GM19324 (cell line): ENCODE measurements at regions not wholly inside any gene's neighbourhood (a gene's known extent, or its start where the extent isn't known, plus 50 kb on each side); places are given as distances from the start of the nearest gene placed in this dataset.

Experiments
- ATAC-seq: cut with Tn5 transposase; IDR thresholded peaks from one replicate; pipeline ENCODE4 v1.9.1; 2021; ENCODE audit warnings: mild to moderate bottlenecking, moderate library complexity; ENCODE audit not compliant: unreplicated experiment, low FRiP score

DNA sequence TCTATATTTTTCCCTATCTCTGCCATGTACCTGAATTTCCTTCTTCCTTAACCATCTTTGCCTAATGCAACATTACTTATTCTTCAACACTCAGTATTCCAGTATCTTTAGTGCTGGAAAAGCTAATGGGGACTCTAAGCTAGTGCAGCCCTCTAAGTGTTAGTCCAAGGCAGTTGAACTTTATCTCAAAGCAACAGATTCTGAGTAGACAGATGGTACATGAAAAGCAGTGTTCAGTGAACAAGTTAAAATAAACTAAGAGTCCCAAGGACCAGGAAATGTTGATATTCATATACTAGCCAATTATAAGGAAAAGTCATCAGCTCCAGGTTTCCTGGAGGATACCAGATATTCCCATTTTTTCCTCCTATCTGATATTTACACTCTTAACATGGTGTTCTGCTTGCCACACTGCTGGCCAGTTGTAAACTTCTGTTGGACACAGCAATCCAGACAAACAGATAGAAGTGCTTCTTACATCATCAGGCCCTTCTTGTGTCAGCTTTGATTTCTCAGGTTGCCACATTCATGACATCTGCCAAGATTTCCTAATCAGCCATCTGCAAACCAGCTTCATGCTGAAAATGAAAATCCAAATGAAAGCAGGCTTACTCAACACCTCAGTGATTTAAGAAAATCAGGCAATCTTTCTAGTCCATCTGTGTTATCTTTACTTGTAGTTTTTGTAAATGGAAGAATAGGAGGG, 255.9 kb upstream of the POU2AF2 start:
- ATAC-seq = no peak

DNA sequence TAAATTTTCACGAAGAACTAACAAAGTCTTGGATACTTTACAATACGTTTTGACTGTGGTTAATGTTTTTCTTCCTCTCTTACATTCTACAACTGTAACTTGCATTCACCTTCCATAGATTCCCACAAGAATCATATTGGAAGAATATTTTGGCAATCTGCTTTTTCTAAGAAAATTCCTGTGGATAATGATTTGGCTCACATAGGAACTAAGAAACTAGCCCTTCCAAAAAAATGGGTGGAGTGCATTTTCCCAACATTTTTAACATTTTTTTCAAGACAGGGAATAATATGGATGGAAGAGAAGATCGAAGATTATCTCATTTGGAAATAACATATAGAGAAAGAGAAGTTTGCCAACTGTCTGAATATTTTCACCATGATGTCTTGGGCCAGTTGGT, 256.9 kb upstream of the POU2AF2 start:
- ATAC-seq = no peak

DNA sequence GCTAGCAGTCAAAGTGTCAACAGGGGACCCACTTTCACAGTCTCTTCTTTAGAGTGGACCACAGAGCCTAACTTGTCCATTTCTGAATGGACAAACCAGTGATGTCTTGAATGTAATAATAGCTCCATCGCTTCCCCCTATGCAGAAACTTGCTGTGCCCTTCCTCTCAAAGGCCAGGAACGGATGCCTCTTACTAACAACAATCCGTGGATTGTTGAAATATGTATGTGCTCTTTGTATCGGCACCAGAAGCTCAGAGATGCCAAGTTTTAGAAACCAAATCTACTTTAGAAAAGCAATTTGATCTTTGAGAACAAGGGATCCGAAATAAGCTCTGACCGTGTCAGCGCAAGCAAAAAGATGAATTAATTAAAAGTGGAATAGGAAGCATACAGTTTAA, 259.5 kb upstream of the POU2AF2 start:
- ATAC-seq = no peak

DNA sequence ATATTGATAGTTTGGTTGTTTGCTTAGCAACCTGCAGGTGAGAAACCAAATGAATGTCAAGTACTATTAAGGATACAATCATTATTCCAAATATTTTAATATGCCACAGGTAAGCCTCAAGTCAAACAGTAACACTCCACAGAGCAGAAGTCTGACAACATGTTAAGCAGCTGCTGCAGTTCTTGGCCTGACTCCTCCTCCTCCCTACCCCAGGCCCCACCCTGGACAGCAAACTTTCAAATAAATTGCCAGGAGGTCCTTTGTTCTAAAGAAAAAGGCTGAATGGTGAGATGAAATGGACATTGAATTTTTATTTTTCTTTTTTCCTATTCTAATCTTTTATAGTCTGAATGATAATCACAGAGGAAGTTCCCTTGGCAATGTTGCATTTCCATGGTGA, 260.0 kb upstream of the POU2AF2 start:
- ATAC-seq = no peak

DNA sequence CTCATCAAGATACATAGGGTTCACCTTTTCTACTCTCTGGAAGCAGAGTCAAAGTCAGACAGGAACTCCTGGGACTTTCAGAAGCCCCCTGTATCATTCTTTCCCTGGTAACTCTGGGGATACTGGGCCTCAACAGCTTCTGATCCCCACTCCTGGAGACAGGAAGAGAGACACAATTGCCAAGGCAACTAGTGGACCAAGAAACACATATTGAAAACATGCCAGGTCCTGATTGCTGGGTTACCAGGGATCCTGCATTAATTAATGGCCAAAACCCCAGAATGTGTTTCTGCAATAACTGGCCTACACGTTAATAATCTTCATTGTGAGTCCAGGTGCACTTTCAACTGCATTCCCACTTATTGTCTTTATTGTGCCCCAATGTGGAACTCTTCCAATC, 260.8 kb upstream of the POU2AF2 start:
- ATAC-seq = no peak

DNA sequence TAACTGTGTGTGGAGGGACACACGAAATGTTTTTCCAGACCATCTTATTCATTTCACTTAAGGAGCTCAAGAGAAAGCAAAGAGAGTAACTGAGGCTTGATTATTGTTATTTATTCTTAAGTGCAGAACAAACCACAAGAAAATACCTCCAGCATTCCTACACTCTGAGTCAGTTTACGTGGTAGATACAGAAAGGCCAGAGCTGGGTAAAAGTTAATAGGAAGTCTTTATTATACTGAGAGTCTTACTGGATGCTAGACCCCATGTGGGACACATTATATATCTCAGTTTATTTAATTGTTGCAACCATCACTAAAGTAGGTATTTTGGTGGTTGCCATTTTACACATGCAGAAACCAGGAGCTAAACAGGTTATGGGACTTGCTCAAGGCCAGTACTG, 261.4 kb upstream of the POU2AF2 start:
- ATAC-seq = no peak

DNA sequence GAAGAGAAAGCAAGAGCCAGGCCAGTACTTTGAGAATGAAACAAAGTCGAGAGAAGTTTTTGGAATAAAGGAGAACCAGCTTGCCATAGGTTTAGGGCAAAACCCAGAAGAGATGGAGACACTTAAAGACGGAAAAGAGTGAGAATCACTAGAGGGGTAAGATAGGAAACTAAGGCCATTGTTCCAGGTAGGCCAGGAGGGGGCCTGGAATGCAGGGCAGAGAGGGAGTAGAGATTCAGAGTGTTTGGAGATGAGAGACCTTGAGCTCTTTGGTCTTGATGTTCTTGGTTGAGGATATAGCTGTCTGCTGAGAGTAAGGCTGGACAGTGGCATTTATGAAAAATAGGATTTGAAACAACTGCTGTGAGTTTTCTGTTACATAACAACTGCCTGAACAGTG, 263.3 kb upstream of the POU2AF2 start:
- ATAC-seq = no peak

DNA sequence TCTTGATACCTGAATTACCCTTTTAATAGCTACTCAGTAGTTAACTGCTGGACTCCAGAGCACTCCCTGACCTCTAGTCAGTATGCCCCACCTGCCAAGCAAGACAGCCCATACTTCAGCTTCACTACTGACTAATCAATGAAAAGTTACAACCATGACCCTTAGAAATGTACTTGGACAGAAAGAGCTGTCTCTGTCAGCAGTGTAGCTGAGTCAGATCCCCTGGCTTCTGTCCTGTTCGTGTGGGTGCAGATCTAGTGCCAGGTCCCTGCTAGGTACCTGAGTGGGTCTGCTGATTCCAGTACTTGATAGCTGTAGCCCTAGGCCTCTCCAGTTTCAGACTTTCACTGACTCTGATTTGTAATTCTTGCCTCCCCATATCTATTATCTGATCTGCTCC, 265.8 kb upstream of the POU2AF2 start:
- no peak for ATAC-seq

DNA sequence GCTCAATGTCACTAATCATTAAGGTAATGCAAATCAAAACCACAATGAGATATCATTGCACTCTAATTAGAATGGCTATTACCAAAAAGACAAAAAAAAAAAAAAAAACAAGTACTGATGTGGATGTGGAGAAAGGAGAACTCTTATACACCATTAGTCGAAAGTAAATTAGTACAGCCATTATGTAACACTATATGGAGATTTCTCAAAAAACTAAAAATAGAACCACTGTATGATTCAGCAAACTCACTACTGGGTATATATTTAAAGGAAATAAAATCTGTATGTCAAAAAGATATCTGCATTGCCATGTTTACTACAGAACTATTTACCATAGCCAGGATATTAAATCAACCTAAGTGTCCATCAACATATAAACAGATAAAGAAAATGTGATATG, 265.4 kb upstream of the ARHGAP20 start:
- no peak for ATAC-seq

DNA sequence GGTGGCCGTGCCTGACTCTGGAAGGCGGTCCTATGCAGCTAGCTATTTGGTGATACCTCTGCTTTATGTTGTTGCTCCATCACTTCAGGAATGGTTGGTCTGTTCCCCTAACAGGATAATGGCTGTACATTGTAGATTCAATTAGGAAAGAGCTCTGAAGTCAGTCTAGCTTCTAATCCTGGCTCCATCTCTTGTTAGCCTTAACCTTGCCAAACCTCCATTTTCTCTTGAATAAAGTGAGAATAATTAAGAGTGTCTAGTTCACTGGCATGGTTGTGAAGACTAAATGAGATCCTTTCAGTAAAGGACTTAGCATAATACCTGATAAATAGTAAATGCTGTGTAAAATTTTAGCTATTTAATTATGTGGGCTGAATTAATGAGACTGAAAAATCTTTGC, 262.5 kb upstream of the ARHGAP20 start:
- no peak for ATAC-seq

DNA sequence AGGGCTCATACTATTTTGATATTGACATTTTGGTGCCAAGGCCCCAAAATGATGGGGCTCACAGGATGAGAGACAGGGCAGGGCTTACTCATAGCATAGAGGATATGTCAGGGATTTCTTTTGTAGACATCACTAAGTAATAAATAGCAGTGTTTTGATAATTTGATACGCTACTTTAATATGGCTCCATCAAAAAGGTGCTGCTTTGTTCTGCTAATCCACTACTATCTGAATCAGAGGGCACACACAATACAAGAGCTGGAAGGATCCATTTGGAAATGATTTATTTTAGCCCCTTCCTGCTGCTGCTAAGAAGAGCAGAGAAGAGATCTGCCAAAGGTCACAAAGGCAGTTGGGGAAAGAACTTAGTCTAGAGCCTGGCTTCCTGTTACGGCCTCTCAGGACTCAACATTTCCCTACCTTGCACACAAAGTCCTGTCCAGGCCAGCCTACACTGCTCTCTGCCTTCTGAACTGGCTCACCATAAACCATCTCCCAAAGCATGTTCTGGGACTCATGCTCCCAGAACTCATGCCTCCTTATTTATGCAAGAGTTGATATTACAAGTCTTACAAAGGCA, 261.3 kb upstream of the ARHGAP20 start:
- no peak for ATAC-seq

DNA sequence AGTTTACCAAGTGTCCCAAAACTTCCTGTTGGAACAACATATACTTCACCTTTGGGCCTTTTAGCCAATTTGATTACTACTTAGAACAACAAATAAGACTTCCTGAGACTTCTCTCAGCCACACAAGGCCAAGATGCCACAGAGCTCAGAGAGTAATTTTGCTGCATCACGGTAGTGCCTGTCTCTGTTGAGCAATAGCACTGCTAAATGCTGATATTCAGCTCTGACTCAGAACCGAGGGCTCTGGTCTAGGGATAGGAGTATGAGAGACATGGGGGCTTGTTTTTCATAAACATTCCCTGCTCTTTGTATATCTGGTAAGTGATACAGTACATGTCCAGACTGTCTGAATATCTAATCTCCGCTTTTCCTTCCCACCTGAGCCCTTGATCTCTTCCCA, 260.4 kb upstream of the ARHGAP20 start:
- ATAC-seq = no peak

DNA sequence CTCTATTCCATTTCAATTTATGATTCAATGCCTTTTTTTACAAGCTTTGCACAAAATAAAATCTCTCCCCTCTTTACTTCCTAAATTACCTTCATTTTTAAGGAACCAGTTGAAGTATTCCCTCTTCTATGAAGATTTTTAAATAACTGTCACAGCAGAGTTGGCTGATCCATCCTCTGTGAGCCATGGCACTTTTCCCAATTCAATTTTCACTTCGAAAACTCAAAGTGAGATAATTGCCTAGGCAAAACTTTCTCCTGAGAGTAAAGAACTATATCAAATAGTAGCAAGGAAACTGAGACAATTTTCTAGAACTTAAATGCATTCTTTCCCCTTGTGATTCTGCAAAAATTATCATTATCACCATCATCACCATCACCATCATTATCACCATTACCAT, 259.9 kb upstream of the ARHGAP20 start:
- ATAC-seq = no peak

DNA sequence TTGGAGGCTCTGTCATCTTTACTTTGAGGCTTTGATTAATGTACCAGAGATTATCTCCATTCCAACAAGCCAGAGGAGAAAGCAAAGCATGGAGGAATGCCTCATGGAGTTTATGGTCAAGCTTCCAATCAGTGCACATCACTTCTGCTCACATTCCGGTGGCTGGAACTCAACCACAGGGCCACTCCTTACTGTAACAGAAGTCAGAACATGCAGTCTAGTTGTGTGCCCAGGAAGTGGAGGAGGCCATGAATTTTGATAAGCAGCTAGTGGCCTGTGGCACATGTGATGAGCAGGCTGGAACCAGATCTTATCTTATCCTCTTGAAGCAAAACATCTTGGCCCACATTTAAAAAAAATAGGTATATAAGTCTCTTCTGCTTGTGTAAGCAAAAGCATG, 258.9 kb upstream of the ARHGAP20 start:
- no peak for ATAC-seq

DNA sequence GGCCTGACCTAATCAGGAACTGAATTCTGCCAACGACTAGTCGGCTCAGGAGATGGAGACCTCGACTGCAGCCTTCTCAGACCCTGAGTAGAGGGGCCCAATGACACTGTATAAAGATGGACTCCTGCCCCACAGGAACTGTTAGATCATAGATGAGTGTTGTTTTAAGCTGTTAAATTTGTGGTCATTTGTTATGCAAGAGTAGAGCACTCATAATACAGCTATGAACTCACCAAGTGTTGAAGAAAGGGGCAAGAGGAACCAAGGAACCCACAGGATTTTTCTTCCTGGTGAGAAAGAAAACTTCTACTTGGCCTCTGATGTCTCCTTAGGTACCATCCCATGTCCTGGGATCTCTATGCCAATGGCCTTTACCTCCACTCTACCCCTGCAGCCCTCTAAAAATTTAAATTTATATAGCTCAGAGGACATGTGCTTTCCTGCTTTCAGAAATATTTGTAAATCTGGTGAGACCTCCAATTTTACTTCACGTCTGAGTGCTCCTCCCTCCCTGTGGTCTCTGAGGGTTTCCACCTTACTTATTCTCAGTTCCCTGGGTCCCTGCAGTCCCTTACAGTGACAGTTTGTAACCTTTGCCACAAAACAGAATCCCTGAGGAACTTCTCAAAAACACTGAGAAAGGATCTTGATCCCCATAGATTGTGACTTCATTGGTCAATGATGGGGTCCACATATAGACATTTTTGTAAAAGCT, 256.3 kb upstream of the ARHGAP20 start:
- no peak for ATAC-seq

DNA sequence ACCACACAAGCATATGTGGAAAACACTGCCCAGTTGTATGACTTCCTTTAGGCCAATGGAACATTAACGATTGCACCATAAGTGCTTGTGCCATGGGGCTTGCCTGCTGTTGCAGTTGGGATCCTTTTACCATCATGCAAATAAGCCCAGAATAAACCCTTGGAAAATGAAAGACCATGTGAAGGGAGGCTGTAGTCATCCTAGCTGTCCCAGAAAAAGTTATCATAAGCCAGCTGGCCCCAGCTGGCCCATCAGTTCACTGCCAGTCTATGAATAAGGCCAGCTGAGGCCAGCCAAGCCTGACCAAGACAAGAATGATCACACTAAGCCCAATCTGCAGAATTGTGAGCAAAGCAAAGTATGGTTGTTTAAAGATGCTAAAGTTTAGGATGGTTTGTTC, 253.9 kb upstream of the ARHGAP20 start:
- no peak for ATAC-seq

DNA sequence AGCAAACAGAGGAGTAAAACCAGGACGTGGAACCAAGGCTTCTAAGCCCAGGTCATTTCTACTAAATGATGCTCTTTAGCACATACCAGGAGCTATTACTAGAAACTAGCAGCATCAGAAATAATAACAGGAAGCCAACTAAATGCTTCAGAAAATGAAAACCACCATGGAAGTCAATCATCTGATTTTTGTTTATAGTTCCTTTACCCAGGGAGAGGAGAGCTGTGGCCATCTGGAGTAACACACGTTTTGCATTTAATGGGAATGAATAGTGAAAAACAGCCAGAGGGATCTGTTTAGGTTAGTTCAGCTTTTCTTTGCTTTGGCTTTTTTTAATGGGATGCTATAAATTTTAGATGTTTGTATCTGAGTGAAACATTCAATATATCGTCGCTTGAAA, 250.7 kb upstream of the ARHGAP20 start:
- no peak for ATAC-seq

DNA sequence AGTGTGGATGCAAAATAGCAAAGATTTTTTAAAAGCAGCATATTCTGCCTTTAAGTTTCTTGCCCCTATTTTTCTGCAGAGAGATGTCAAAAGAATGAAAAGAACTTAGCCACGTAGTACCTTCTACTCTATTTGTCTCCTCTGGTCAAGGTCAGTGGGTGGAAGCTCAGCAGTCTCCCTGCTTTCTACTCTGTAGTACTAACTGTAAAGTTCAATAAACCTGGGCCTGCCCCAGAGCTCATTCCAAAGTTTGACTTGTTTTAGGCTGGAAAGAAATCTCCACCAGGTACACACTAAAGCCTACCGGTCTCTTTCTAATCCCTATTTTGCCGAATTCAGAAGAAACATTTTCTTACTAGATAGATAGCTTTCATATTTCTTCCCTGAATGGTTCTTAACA, 247.9 kb upstream of the ARHGAP20 start:
- no peak for ATAC-seq

DNA sequence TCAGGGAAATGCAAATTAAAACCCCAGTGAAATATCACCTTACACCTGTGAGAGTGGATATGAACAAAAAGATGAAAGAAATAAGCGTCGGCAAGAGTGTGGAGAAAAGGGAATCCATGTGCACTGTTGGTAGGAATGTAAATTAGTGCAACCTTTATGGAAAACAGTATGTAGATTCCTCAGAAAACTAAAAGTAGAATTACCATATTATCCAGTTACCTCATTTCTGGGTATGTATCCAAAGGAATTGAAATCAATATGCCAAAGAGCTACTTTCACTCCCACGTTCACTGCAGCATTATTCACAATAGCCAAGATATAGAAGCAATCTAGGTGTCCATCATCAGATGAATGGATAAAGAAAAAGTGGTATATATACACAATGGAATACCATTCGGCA, 246.0 kb upstream of the ARHGAP20 start:
- no peak for ATAC-seq

DNA sequence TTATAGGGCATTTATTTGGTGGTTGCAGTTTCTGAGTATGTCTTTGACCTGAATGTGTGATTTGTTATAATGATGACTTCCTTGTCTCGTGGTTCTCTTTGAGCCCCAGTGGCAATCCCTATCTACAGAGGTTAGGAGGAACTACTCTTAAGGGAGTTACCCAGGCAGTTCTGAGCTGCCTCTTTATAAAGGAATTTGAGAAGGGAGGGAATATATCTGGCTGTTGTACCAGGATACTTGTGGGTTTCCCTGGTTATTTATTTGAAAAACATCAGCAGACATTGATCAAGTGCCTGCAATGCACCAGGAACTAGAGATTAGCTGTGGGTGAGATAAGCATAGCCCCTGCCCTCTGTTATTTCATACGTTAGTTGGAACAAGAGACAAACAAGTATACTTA, 243.5 kb upstream of the ARHGAP20 start:
- no peak for ATAC-seq

DNA sequence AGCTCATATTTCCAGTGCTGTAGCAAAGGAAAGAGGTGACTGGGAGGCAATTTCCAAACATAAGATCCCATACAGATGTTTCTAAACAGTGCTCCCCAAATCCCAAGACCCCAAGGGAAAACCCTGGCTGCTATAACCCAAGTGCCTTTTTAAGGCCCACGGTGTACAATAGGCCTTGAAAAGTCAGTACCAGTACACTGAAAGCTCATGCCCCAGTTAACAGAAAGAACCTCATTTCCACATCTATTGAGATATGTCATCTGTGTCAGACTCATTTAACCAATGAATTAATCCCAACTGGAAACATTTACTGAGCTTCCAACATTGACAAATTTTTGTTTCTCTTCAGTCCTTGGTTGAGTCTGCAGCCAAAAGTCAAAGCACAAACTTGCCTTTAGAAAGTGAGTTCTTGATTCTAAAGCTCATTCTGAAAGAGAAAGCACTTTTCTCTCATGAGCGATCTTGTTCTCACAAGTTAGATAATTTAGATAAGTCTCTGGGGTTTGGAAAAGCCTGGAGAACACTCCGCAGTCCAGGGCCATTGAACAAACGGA, 239.8 kb upstream of the ARHGAP20 start:
- no peak for ATAC-seq
